K562 (cell line): ENCODE measurements at regions not wholly inside any gene's neighbourhood (a gene's known extent, or its start where the extent isn't known, plus 50 kb on each side); places are given as distances from the start of the nearest gene placed in this dataset.

ENCODE experiments used
- ARNT ChIP-seq, 2 experiments: fragments of 450-650 bp; IDR thresholded peaks; 2 replicates each; pipeline ENCODE4 v1.6.1; 2016; ENCODE audit warnings: mild to moderate bottlenecking in 1 of 2
- CAMTA2 ChIP-seq: fragments of 250-450 bp; sonication (Bioruptor Pico); conservative IDR thresholded peaks from 2 replicates; pipeline ENCODE4 v1.5.1; 2022
- CBFA2T2 ChIP-seq: fragments of 450-650 bp; conservative IDR thresholded peaks from 2 replicates; pipeline ENCODE4 v1.6.1; 2017; ENCODE audit warnings: mild to moderate bottlenecking
- CBX1 ChIP-seq: sonication (generic); IDR thresholded peaks from 2 replicates; pipeline ENCODE4 v1.6.1; 2016; ENCODE audit warnings: antibody characterized with exemption, low read depth, mild to moderate bottlenecking
- CC2D1A ChIP-seq: fragments of 450-650 bp; IDR thresholded peaks from 2 replicates; pipeline ENCODE4 v1.6.1; 2017; ENCODE audit warnings: mild to moderate bottlenecking
- ELK3 ChIP-seq: fragments of 450-650 bp; formaldehyde crosslinking; IDR thresholded peaks from 2 replicates; pipeline ENCODE4 v1.4.0; 2020; ENCODE audit warnings: mild to moderate bottlenecking
- HMGN3 ChIP-seq: IDR thresholded peaks from 2 replicates; pipeline ENCODE4 v1.6.1; 2011; ENCODE audit warnings: borderline replicate concordance, low read depth, mild to moderate bottlenecking, mixed read lengths, low read length; ENCODE audit not compliant: insufficient read length; ENCODE audit errors: extremely low read depth
- HNRNPLL ChIP-seq: fragments of 200-400 bp; formaldehyde crosslinking; IDR thresholded peaks from 2 replicates; pipeline ENCODE4 v1.6.1; 2017; ENCODE audit warnings: low read length, low read depth, mild to moderate bottlenecking; ENCODE audit not compliant: poor library complexity, severe bottlenecking
- KDM4B ChIP-seq, 2 experiments: fragments of 450-650 bp in 1 of 2; sonication (generic) in 1 of 2; IDR thresholded peaks; 2 replicates each; pipeline ENCODE4 v1.6.1; 2016 to 2017; ENCODE audit warnings: borderline replicate concordance in 2 of 2, antibody characterized with exemption in 1 of 2, low read depth in 1 of 2, mild to moderate bottlenecking in 1 of 2
- PTBP1 ChIP-seq: fragments of 200-400 bp; formaldehyde crosslinking; IDR thresholded peaks from 2 replicates; pipeline ENCODE4 v1.6.1; 2017; ENCODE audit warnings: low read depth, low read length
- SAFB2 ChIP-seq: fragments of 200-400 bp; formaldehyde crosslinking; IDR thresholded peaks from 2 replicates; pipeline ENCODE4 v1.6.1; 2018; ENCODE audit warnings: borderline replicate concordance, low read length, low read depth, moderate library complexity; ENCODE audit not compliant: severe bottlenecking
- ZBTB49 ChIP-seq: sonication (generic); formaldehyde crosslinking; IDR thresholded peaks from 2 replicates; pipeline ENCODE4 v1.8.0; 2022; ENCODE audit warnings: missing genetic modification reagents, mild to moderate bottlenecking, borderline replicate concordance
- ZBTB7A ChIP-seq: IDR thresholded peaks from 2 replicates; pipeline ENCODE4 v1.6.1; 2011; ENCODE audit warnings: low read depth, mild to moderate bottlenecking, low read length, moderate library complexity, borderline replicate concordance; ENCODE audit not compliant: control insufficient read depth
- ZNF280B ChIP-seq: fragments of 250-450 bp; sonication (Bioruptor Pico); IDR thresholded peaks from 2 replicates; pipeline ENCODE4 v1.5.1; 2021; ENCODE audit warnings: mild to moderate bottlenecking
- ZNF41 ChIP-seq: fragments of 250-450 bp; sonication (Bioruptor Pico); conservative IDR thresholded peaks from 2 replicates; pipeline ENCODE4 v1.4.0; 2020; ENCODE audit warnings: mild to moderate bottlenecking
- ZZZ3 ChIP-seq: fragments of 450-650 bp; IDR thresholded peaks from 2 replicates; pipeline ENCODE4 v1.6.1; 2016; ENCODE audit warnings: antibody characterized with exemption, mild to moderate bottlenecking, moderate library complexity
- TF ChIP-seq, protein P1 (sequence below): IDR thresholded peaks from 2 replicates; pipeline ENCODE4 v1.6.1; 2012; ENCODE audit warnings: low read depth, low read length, improper control_type of control experiment, borderline replicate concordance
- TF ChIP-seq, protein P2 (sequence below): fragments of 450-650 bp; IDR thresholded peaks from 2 replicates; pipeline ENCODE4 v1.6.1; 2016; ENCODE audit warnings: missing biosample characterization, missing genetic modification characterization
- TF ChIP-seq, protein P3 (sequence below): fragments of 250-450 bp; sonication (Bioruptor Pico); IDR thresholded peaks from 2 replicates; pipeline ENCODE4 v1.5.0; 2022; ENCODE audit warnings: mild to moderate bottlenecking

- TF ChIP-seq HNRNPLL (no peak), ARNT (IDR thresholded peaks at IDR 0.05) (no peak), CC2D1A (no peak), PTBP1 (no peak), ZZZ3 (no peak), ZBTB7A (no peak), ELK3 (no peak), KDM4B (IDR thresholded peaks at IDR 0.05; ENCODE audit: borderline replicate concordance in 2 of 2, low read depth in 1 of 2) (no peak), CBX1 (no peak), ZNF280B (no peak), CBFA2T2 (no peak), HMGN3 (no peak), CAMTA2 (CRISPR knock-in tag) (no peak), SAFB2 (no peak), ZNF41 (CRISPR knock-in tag) (no peak), ZBTB49 (CRISPR knock-in tag) (no peak)
- TF ChIP-seq, protein P1, sequence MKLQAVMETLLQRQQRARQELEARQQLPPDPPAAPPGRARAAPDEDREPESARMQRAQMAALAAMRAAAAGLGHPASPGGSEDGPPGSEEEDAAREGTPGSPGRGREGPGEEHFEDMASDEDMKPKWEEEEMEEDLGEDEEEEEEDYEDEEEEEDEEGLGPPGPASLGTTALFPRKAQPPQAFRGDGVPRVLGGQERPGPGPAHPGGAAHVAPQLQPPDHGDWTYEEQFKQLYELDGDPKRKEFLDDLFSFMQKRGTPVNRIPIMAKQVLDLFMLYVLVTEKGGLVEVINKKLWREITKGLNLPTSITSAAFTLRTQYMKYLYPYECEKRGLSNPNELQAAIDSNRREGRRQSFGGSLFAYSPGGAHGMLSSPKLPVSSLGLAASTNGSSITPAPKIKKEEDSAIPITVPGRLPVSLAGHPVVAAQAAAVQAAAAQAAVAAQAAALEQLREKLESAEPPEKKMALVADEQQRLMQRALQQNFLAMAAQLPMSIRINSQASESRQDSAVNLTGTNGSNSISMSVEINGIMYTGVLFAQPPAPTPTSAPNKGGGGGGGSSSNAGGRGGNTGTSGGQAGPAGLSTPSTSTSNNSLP: no peak
- TF ChIP-seq, protein P2, sequence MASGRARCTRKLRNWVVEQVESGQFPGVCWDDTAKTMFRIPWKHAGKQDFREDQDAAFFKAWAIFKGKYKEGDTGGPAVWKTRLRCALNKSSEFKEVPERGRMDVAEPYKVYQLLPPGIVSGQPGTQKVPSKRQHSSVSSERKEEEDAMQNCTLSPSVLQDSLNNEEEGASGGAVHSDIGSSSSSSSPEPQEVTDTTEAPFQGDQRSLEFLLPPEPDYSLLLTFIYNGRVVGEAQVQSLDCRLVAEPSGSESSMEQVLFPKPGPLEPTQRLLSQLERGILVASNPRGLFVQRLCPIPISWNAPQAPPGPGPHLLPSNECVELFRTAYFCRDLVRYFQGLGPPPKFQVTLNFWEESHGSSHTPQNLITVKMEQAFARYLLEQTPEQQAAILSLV (tag): no peak
- TF ChIP-seq, protein P3, sequence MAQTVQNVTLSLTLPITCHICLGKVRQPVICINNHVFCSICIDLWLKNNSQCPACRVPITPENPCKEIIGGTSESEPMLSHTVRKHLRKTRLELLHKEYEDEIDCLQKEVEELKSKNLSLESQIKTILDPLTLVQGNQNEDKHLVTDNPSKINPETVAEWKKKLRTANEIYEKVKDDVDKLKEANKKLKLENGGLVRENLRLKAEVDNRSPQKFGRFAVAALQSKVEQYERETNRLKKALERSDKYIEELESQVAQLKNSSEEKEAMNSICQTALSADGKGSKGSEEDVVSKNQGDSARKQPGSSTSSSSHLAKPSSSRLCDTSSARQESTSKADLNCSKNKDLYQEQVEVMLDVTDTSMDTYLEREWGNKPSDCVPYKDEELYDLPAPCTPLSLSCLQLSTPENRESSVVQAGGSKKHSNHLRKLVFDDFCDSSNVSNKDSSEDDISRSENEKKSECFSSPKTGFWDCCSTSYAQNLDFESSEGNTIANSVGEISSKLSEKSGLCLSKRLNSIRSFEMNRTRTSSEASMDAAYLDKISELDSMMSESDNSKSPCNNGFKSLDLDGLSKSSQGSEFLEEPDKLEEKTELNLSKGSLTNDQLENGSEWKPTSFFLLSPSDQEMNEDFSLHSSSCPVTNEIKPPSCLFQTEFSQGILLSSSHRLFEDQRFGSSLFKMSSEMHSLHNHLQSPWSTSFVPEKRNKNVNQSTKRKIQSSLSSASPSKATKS (CRISPR knock-in tag): no peak
Measured at GRCh38 chr2:235347691-235348090, 146.2 kb upstream of the AGAP1 start (continued).
